Mesothelial cell of epicardium (in vitro differentiated cells): ENCODE measurements at regions not wholly inside any gene's neighbourhood (a gene's known extent, or its start where the extent isn't known, plus 50 kb on each side); places are given as distances from the start of the nearest gene placed in this dataset.

Source experiments
- DNase-seq, 2 experiments: peaks; one replicate each; pipeline ENCODE4 v3.0.0; 2021; ENCODE audit warnings: low spot score in 2 of 2; ENCODE audit not compliant: unreplicated experiment in 2 of 2
- H3K27ac Mint-ChIP-seq: 2 replicates; pipeline ENCODE4 v1.8.0; 2021; ENCODE audit warnings: mixed read lengths
- H3K27me3 Mint-ChIP-seq: 2 replicates; pipeline ENCODE4 v1.8.0; 2021; ENCODE audit warnings: low read depth, mixed read lengths
- H3K36me3 Mint-ChIP-seq: 2 replicates; pipeline ENCODE4 v1.8.0; 2021; ENCODE audit warnings: mixed read lengths
- H3K4me1 Mint-ChIP-seq: 2 replicates; pipeline ENCODE4 v1.8.0; 2021; ENCODE audit warnings: mixed read lengths
- H3K4me3 Mint-ChIP-seq: 2 replicates; pipeline ENCODE4 v1.8.0; 2021; ENCODE audit warnings: mild to moderate bottlenecking, moderate library complexity, mixed read lengths
- H3K9me3 Mint-ChIP-seq: 2 replicates; pipeline ENCODE4 v1.8.0; 2021; ENCODE audit warnings: mixed read lengths
- CTCF ChIP-seq: fragments of 200-600 bp; sonication (generic); IDR thresholded peaks from one replicate; pipeline ENCODE4 v1.5.0; 2021; ENCODE audit warnings: antibody characterized with exemption; ENCODE audit not compliant: unreplicated experiment

DNA sequence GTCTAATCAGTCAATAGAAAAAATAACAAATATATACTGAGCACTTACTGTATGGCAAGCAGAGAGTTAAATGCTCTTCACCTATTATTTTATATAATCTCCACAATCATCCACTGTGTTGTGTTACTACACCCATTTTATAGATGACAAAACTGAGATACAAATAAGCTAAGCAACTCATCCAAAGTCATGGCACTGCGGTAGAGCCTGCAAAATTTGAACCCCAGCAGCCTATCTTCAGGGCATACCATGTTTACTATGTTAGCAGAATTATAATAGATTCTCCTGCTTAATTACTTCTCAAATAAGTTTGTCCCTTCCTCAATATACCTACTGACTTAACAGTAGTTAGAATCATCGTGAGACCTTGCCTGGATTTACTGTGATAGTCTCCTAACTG, 53.6 kb upstream of the PCED1B start:
- Mint-ChIP-seq H3K27me3 (no peaks in the 10 kb centered on the region), H3K36me3 (no peaks in the 10 kb centered on the region), H3K9me3 (no peaks in the 10 kb centered on the region), H3K4me1 (peaks cover 2% of the 10 kb centered on the region), H3K27ac (no peak overlapping the region), H3K4me3 (no peak overlapping the region)
- TF ChIP-seq CTCF, result no peak
- DNase-seq, result no peak

DNA sequence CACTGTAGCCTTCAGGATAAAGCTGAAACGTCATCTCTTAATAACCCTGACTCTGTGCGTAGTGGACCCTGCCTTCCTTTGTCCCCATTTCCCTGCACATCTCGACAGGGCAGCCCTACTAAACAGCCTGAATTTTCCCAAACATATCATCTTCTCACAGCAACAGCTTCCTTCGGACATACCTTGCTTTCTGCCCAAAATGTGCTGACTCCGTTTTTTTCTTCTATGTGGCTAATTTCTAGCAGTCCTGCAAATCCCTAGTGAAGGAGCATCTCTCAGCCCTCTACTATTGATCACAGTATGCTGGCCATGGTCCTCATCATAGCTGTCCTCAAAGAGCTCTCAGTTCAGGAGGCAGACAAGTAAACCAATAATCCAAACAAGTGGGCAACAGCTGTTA, 53.1 kb upstream of the PCED1B start:
- no peak overlapping the region for H3K27ac Mint-ChIP-seq
- H3K9me3 Mint-ChIP-seq, result no peaks in the 10 kb centered on the region
- no peaks in the 10 kb centered on the region for H3K27me3 Mint-ChIP-seq
- peaks cover 2% of the 10 kb centered on the region for H3K4me1 Mint-ChIP-seq
- no peak overlapping the region for H3K4me3 Mint-ChIP-seq
- no peak for TF ChIP-seq CTCF
- DNase-seq, result no peak
- no peaks in the 10 kb centered on the region for H3K36me3 Mint-ChIP-seq
